Right lobe of liver (tissue), 4 donors: ENCODE measurements at regions not wholly inside any gene's neighbourhood (a gene's known extent, or its start where the extent isn't known, plus 50 kb on each side); places are given as distances from the start of the nearest gene placed in this dataset.

ENCODE experiments used
- CTCF ChIP-seq, 4 donors: fragments of 200-600 bp in 3 of 4; fragments of 450-650 bp in 1 of 4; IDR thresholded peaks; one replicate each; pipeline versions ENCODE4 v1.5.1 to v1.8.0; 2016 to 2022; ENCODE audit warnings: antibody characterized with exemption in 4 of 4, mild to moderate bottlenecking in 2 of 4
- POLR2A ChIP-seq: fragments of 450-650 bp; IDR thresholded peaks from one replicate; pipeline ENCODE4 v1.6.1; 2017; ENCODE audit warnings: antibody characterized with exemption, mild to moderate bottlenecking
- donor health status: DM: no; HTN: no; CAD: no.
- donor health status: DM: no; HTN: no; CAD: no.
- donor health status: DM: no; HTN: yes; CAD: no.

GRCh38 chr2:67204349-67204748, 192.8 kb upstream of the ETAA1 start:
- TF ChIP-seq CTCF (IDR thresholded peaks at IDR 0.05) (no peak), POLR2A (no peak)
